ENCODE measurements at regions not wholly inside any gene's neighbourhood (a gene's known extent, or its start where the extent isn't known, plus 50 kb on each side); places are given as distances from the start of the nearest gene placed in this dataset.

GRCh38 chr9:103904242-103904641 is 189.9 kb upstream of the SMC2 start:
- TF ChIP-seq EZH2 (IDR thresholded peaks at IDR 0.05; ENCODE audit: low read depth) = no peak
- TF ChIP-seq, protein P1, sequence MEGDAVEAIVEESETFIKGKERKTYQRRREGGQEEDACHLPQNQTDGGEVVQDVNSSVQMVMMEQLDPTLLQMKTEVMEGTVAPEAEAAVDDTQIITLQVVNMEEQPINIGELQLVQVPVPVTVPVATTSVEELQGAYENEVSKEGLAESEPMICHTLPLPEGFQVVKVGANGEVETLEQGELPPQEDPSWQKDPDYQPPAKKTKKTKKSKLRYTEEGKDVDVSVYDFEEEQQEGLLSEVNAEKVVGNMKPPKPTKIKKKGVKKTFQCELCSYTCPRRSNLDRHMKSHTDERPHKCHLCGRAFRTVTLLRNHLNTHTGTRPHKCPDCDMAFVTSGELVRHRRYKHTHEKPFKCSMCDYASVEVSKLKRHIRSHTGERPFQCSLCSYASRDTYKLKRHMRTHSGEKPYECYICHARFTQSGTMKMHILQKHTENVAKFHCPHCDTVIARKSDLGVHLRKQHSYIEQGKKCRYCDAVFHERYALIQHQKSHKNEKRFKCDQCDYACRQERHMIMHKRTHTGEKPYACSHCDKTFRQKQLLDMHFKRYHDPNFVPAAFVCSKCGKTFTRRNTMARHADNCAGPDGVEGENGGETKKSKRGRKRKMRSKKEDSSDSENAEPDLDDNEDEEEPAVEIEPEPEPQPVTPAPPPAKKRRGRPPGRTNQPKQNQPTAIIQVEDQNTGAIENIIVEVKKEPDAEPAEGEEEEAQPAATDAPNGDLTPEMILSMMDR (conservative IDR thresholded peaks at IDR 0.05) = no peak

Data from PC-9 (cell line).